ENCODE measurements at regions not wholly inside any gene's neighbourhood (a gene's known extent, or its start where the extent isn't known, plus 50 kb on each side); places are given as distances from the start of the nearest gene placed in this dataset.
A peak's percentile ranks its signal among the peaks of the same experiment; 100 is the strongest.

DNA sequence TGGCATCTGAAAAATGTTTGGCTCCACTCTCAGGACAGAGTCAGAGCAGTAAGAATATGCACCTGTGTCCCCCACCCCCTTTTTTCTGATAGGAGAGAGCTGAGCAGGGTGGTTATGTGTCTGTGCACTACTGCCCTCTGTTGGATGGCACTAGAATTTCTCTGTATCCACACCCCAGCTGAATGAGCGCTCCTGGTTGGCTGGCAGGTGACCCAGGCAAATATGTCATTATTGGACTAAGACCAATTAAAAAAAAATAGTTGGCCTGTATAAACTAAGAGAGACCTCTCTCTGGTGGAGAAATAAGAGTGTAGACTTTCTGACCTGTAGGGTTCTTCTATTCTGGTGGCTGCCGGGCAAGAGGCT, 107.0 kb downstream of the PTCSC3 start:
- TF ChIP-seq CTCF (conservative IDR thresholded peaks at IDR 0.05; ENCODE audit: low read length) (peak; percentile 87), EZH2phosphoT487 (IDR thresholded peaks at IDR 0.05; ENCODE audit: borderline replicate concordance) (no peak)

All from Loucy (cell line).